Testis (tissue), 2 donors: ENCODE measurements at regions not wholly inside any gene's neighbourhood (a gene's known extent, or its start where the extent isn't known, plus 50 kb on each side); places are given as distances from the start of the nearest gene placed in this dataset.

Source experiments
- CTCF ChIP-seq, 3 experiments: fragments of 450-650 bp in 2 of 3; fragments of 200-600 bp in 1 of 3; sonication (generic) in 1 of 3; IDR thresholded peaks; one replicate each; pipeline ENCODE4 v1.5.1; 2016 to 2019; ENCODE audit warnings: antibody characterized with exemption in 3 of 3, mild to moderate bottlenecking in 2 of 3, moderate library complexity in 1 of 3
- POLR2A ChIP-seq: fragments of 450-650 bp; IDR thresholded peaks from one replicate; pipeline ENCODE4 v1.6.1; 2017; ENCODE audit warnings: antibody characterized with exemption, mild to moderate bottlenecking, moderate library complexity

GRCh38 chr4:10821826-10822225, 137.3 kb upstream of the CLNK start:
- TF ChIP-seq POLR2A (no peak), CTCF (IDR thresholded peaks at IDR 0.05) (no peak)
